HCT116 (cell line): ENCODE measurements at regions not wholly inside any gene's neighbourhood (a gene's known extent, or its start where the extent isn't known, plus 50 kb on each side); places are given as distances from the start of the nearest gene placed in this dataset.

Experiments used
- ATAC-seq: fragments of 200-7000 bp; cut with Tn5 transposase; 2 replicates; pipeline ENCODE4 v1.9.1; 2020; ENCODE audit warnings: mild to moderate bottlenecking, moderate library complexity
- BruUV-seq: library from RNA; stranded (reverse); fragments of 400-500 nt; replicated peaks from 2 replicates; lab custom pipeline; 2021; lab: Mats Ljungman, UMichigan
- CTCF ChIA-PET: fragments of 300-600 bp; sonication (Branson Sonifier 250); formaldehyde crosslinking; loops from one replicate; lab custom pipeline; 2021; ENCODE audit warnings: antibody characterized with exemption; lab: Charles Lee
- POLR2A ChIA-PET: fragments of 300-600, 350-600 bp; sonication (Branson Sonifier 250); formaldehyde crosslinking; loops from one replicate; lab custom pipeline; 2021; ENCODE audit warnings: antibody characterized with exemption; lab: Charles Lee
- RAD21 ChIA-PET, 2 experiments: fragments of 300-600 bp; sonication (Branson Sonifier 250); formaldehyde crosslinking; loops; one replicate each; lab custom pipeline; 2023; ENCODE audit warnings: low total read pairs in 2 of 2; ENCODE audit not compliant: uncharacterized antibody in 2 of 2, unreplicated experiment in 2 of 2, low non-redundant PET in 1 of 2; lab: Charles Lee
- DNase-seq: peaks from one replicate; pipeline ENCODE4 v3.0.0-alpha.2; 2010; ENCODE audit warnings: low read depth, low spot score
- H2AFZ ChIP-seq: fragments of 200-600 bp; shearing (Covaris generic), sonication (generic); 2 replicates; pipeline ENCODE4 v1.6.1; 2017; ENCODE audit warnings: low read depth, mixed run types, mixed read lengths, antibody characterized with exemption, low read length; ENCODE audit not compliant: poor library complexity, severe bottlenecking
- H3K27ac ChIP-seq: 2 replicates; pipeline ENCODE4 v1.5.1; 2012; ENCODE audit warnings: low read depth, low read length
- H3K27me3 ChIP-seq: fragments of 200-600 bp; sonication (generic); 2 replicates; pipeline ENCODE4 v1.6.1; 2016; ENCODE audit warnings: mixed run types, low read length, mixed read lengths; ENCODE audit not compliant: insufficient read depth
- H3K36me3 ChIP-seq, 2 experiments: fragments of 200-500 bp in 1 of 2; fragments of 200-600 bp in 1 of 2; sonication (Bioruptor generic) in 1 of 2; sonication (generic) in 1 of 2; 2 replicates each; pipeline versions ENCODE4 v1.5.1 to v1.6.1; 2014 to 2016; ENCODE audit warnings: low read length in 2 of 2, inconsistent platforms in 1 of 2, mixed read lengths in 1 of 2, mixed run types in 1 of 2; ENCODE audit not compliant: insufficient read depth in 2 of 2, control insufficient read depth in 1 of 2
- H3K4me1 ChIP-seq, 2 experiments: fragments of 200-600 bp in 1 of 2; sonication (generic) in 1 of 2; 2 replicates each; pipeline versions ENCODE4 v1.5.1 to v1.6.1; 2012 to 2017; ENCODE audit warnings: low read length in 2 of 2, inconsistent platforms in 1 of 2, mild to moderate bottlenecking in 1 of 2, mixed read lengths in 1 of 2, mixed run types in 1 of 2, moderate library complexity in 1 of 2; ENCODE audit not compliant: insufficient read depth in 2 of 2, control insufficient read depth in 1 of 2
- H3K4me2 ChIP-seq: fragments of 200-600 bp; sonication (generic); 2 replicates; pipeline ENCODE4 v1.6.1; 2017; ENCODE audit warnings: mixed run types, low read length, mixed read lengths
- H3K4me3 ChIP-seq, 2 experiments: fragments of 200-600 bp in 1 of 2; sonication (generic) in 1 of 2; replicated peaks in 1 of 2; 2 replicates each; pipeline ENCODE4 v1.5.1; 2011 to 2016; ENCODE audit warnings: low read length in 2 of 2, control low read depth in 1 of 2, low read depth in 1 of 2, mild to moderate bottlenecking in 1 of 2, mixed read lengths in 1 of 2, mixed run types in 1 of 2
- H3K79me2 ChIP-seq: fragments of 200-600 bp; sonication (generic); 2 replicates; pipeline ENCODE4 v1.6.1; 2017; ENCODE audit warnings: mild to moderate bottlenecking, mixed run types, low read length, moderate library complexity, mixed read lengths; ENCODE audit not compliant: insufficient read depth
- H3K9ac ChIP-seq: fragments of 200-600 bp; sonication (generic); 2 replicates; pipeline ENCODE4 v1.6.1; 2016; ENCODE audit warnings: low read length, mixed read lengths
- H3K9me2 ChIP-seq: fragments of 200-600 bp; sonication (generic), shearing (Covaris generic); 2 replicates; pipeline ENCODE4 v1.6.1; 2017; ENCODE audit warnings: mixed run types, mild to moderate bottlenecking, moderate library complexity; ENCODE audit not compliant: insufficient read depth
- H3K9me3 ChIP-seq, 2 experiments: fragments of 200-500 bp in 1 of 2; fragments of 200-600 bp in 1 of 2; sonication (Bioruptor generic) in 1 of 2; sonication (generic) in 1 of 2; 2 replicates each; pipeline ENCODE4 v1.6.1; 2014 to 2017; ENCODE audit warnings: low read length in 2 of 2, mixed read lengths in 2 of 2, inconsistent platforms in 1 of 2, low read depth in 1 of 2, mild to moderate bottlenecking in 1 of 2, mixed run types in 1 of 2, moderate library complexity in 1 of 2; ENCODE audit not compliant: control insufficient read depth in 1 of 2, insufficient read depth in 1 of 2
- H4K20me1 ChIP-seq: fragments of 200-600 bp; sonication (generic), shearing (Covaris generic); 2 replicates; pipeline ENCODE4 v1.6.1; 2017; ENCODE audit warnings: mixed run types, mild to moderate bottlenecking, moderate library complexity; ENCODE audit not compliant: insufficient read depth
- CBX3 ChIP-seq: IDR thresholded peaks from 2 replicates; pipeline ENCODE4 v1.6.1; 2012; ENCODE audit warnings: low read depth
- EGR1 ChIP-seq: IDR thresholded peaks from 2 replicates; pipeline ENCODE4 v1.6.1; 2012; ENCODE audit warnings: low read depth
- EZH2 ChIP-seq: fragments of 200-600 bp; sonication (generic); IDR thresholded peaks from 2 replicates; pipeline ENCODE4 v1.6.1; 2017; ENCODE audit warnings: antibody characterized with exemption, mixed run types
- EZH2phosphoT487 ChIP-seq: fragments of 200-600 bp; IDR thresholded peaks from 2 replicates; pipeline ENCODE4 v1.6.1; 2018; ENCODE audit warnings: antibody characterized with exemption, borderline replicate concordance
- FOSL1 ChIP-seq: IDR thresholded peaks from 2 replicates; pipeline ENCODE4 v1.6.1; 2012; ENCODE audit warnings: low read depth
- JUND ChIP-seq: IDR thresholded peaks from 2 replicates; pipeline ENCODE4 v1.6.1; 2012
- POLR2A ChIP-seq: IDR thresholded peaks from 2 replicates; pipeline ENCODE4 v1.7.0; 2011; ENCODE audit warnings: borderline replicate concordance; ENCODE audit not compliant: insufficient read depth, insufficient read length; ENCODE audit errors: extremely low read depth
- POLR2AphosphoS5 ChIP-seq: IDR thresholded peaks from 2 replicates; pipeline ENCODE4 v1.6.1; 2011; ENCODE audit warnings: mild to moderate bottlenecking, low read depth, low read length, moderate library complexity
- REST ChIP-seq: IDR thresholded peaks from 2 replicates; pipeline ENCODE4 v1.6.1; 2012; ENCODE audit warnings: low read depth
- SIN3A ChIP-seq: IDR thresholded peaks from 2 replicates; pipeline ENCODE4 v1.6.1; 2012; ENCODE audit warnings: low read depth
- SP1 ChIP-seq: IDR thresholded peaks from 2 replicates; pipeline ENCODE4 v1.6.1; 2012; ENCODE audit warnings: low read depth
- SRF ChIP-seq: IDR thresholded peaks from 2 replicates; pipeline ENCODE4 v1.6.1; 2012; ENCODE audit warnings: low read depth
- ZFX ChIP-seq: fragments of 450-650 bp; IDR thresholded peaks from 2 replicates; pipeline ENCODE4 v1.6.1; 2017
- ZNF274 ChIP-seq: fragments of 200-500 bp; sonication (Bioruptor generic); IDR thresholded peaks from 2 replicates; pipeline ENCODE4 v1.6.1; 2014; ENCODE audit warnings: mild to moderate bottlenecking, low read depth, low read length, inconsistent platforms
- intact Hi-C: fragments of 100-400 bp; cut with micrococcal nuclease; formaldehyde crosslinking; loops from 2 replicates; pipeline ENCODE4 v1.10.0; 2022
- TF ChIP-seq, protein P1 (sequence below): IDR thresholded peaks from 2 replicates; pipeline ENCODE4 v1.6.1; 2012
- TF ChIP-seq, protein P2 (sequence below): IDR thresholded peaks from 2 replicates; pipeline ENCODE4 v1.6.1; 2011; ENCODE audit warnings: mild to moderate bottlenecking, low read length, moderate library complexity; ENCODE audit not compliant: insufficient replicate concordance; ENCODE audit errors: extremely low read depth

DNA sequence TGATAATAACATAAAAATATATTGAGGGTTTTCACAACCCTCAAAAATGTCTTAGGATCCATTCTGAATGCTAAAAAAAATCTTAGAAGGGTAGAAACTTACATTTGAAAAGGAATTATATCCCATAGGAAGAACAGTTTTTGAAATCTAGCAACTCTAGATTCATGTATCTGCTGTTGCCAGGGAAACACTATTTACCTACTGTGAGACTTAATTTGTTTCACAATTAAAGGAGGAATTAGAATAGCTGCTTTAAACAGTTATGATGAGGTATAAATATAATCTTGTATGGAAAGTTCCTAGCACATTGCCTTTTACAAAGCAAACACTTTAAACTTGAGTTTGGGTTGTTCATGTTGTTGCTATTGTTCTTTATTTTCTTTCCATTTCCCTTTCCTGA is 988.2 kb downstream of the SUCLG1 start:
- ChIA-PET CTCF (no interaction called here), POLR2A (no interaction called here), RAD21 (no interaction called here)
- Histone ChIP-seq H2AFZ (no peak overlapping the region), H4K20me1 (no peaks in the 10 kb centered on the region), H3K4me2 (no peak overlapping the region), H3K9me2 (no peaks in the 10 kb centered on the region), H3K9me3 (no peaks in the 10 kb centered on the region), H3K4me3 (no peak overlapping the region), H3K9ac (no peak overlapping the region), H3K79me2 (no peaks in the 10 kb centered on the region), H3K27me3 (no peaks in the 10 kb centered on the region), H3K4me1 (no peaks in the 10 kb centered on the region), H3K27ac (no peak overlapping the region), H3K36me3 (no peaks in the 10 kb centered on the region)
- BruUV-seq, result no TSS peak
- TF ChIP-seq FOSL1 (no peak), ZFX (no peak), EZH2phosphoT487 (no peak), POLR2AphosphoS5 (no peak), EZH2 (no peak), POLR2A (no peak), SP1 (no peak), JUND (no peak), SIN3A (no peak), SRF (no peak)
- TF ChIP-seq, protein P1, sequence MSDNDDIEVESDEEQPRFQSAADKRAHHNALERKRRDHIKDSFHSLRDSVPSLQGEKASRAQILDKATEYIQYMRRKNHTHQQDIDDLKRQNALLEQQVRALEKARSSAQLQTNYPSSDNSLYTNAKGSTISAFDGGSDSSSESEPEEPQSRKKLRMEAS, result no peak
- intact Hi-C loops, result no loop called here
- DNase-seq (no peak), ATAC-seq (no peak)

DNA sequence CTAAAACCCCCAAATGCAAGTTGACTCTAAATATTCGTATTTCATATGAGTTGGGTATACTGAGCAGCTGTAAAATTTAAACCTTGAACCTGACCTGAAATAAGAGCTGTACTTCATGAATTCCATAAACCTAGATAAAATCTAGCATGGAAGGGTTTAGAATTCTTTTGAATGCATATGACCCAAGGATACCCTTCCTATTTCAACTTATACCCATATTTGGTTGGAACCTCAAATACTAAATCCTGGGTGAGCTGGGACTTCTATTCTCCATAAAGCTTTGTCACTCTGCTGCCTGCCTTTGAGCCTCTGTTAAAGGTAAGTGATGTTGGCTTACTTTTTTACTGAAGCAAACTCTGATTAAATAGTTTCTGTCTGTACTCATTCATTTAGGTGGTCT is 994.6 kb downstream of the SUCLG1 start:
- ChIA-PET CTCF (no interaction called here), RAD21 (no interaction called here), POLR2A (no interaction called here)
- DNase-seq, result no peak
- Histone ChIP-seq H3K4me2 (no peak overlapping the region), H2AFZ (no peak overlapping the region), H3K36me3 (no peaks in the 10 kb centered on the region), H3K27ac (no peak overlapping the region), H3K4me1 (peaks cover 0 to 1% of the 10 kb centered on the region in 2 experiments; a peak in 2 of 4 replicates), H3K27me3 (no peaks in the 10 kb centered on the region), H3K4me3 (no peak overlapping the region), H3K9ac (no peak overlapping the region), H3K79me2 (no peaks in the 10 kb centered on the region), H4K20me1 (no peaks in the 10 kb centered on the region), H3K9me2 (no peaks in the 10 kb centered on the region), H3K9me3 (no peaks in the 10 kb centered on the region)
- TF ChIP-seq SIN3A (no peak), REST (no peak), ZNF274 (no peak), EGR1 (no peak), POLR2AphosphoS5 (no peak), CBX3 (no peak), SRF (no peak)
- TF ChIP-seq, protein P2, sequence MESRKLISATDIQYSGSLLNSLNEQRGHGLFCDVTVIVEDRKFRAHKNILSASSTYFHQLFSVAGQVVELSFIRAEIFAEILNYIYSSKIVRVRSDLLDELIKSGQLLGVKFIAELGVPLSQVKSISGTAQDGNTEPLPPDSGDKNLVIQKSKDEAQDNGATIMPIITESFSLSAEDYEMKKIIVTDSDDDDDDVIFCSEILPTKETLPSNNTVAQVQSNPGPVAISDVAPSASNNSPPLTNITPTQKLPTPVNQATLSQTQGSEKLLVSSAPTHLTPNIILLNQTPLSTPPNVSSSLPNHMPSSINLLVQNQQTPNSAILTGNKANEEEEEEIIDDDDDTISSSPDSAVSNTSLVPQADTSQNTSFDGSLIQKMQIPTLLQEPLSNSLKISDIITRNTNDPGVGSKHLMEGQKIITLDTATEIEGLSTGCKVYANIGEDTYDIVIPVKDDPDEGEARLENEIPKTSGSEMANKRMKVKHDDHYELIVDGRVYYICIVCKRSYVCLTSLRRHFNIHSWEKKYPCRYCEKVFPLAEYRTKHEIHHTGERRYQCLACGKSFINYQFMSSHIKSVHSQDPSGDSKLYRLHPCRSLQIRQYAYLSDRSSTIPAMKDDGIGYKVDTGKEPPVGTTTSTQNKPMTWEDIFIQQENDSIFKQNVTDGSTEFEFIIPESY, result no peak
- no peak for ATAC-seq
- intact Hi-C loops, result no loop called here
- BruUV-seq, result no TSS peak
